A549 (cell line): ENCODE measurements at regions not wholly inside any gene's neighbourhood (a gene's known extent, or its start where the extent isn't known, plus 50 kb on each side); places are given as distances from the start of the nearest gene placed in this dataset.

Source experiments
- ATAC-seq, 2 experiments: fragments of 200-7000 bp in 1 of 2; fragments of >200 bp in 1 of 2; cut with Nextera tagmentation in 1 of 2; cut with Tn5 transposase in 1 of 2; 3 replicates each; pipeline versions ENCODE4 v1.8.0 to v1.9.1; 2018 to 2020; ENCODE audit warnings: mild to moderate bottlenecking in 1 of 2, moderate library complexity in 1 of 2
- CTCF ChIA-PET: fragments of 300-600 bp; sonication (Branson Sonifier 250); formaldehyde crosslinking; extraction: SDS; loops from one replicate; lab custom pipeline; 2021; ENCODE audit warnings: antibody characterized with exemption, inconsistent platforms; lab: Yijun Ruan, JAX
- POLR2A ChIA-PET: fragments of 350-600 bp; formaldehyde crosslinking; extraction: SDS; loops from one replicate; lab custom pipeline; 2021; ENCODE audit warnings: antibody characterized with exemption, inconsistent platforms; lab: Yijun Ruan, JAX
- DNase-seq, 2 experiments: peaks; one replicate each; pipeline versions ENCODE4 v3.0.0 to v3.0.0-alpha.2; 2011 to 2016; ENCODE audit warnings: low read depth in 1 of 2, low spot score in 1 of 2
- FAIRE-seq: peaks from 2 replicates; lab custom pipeline; 2011; peaks lifted over from hg19 to GRCh38; lab: Jason Lieb, UNC
- H3K27ac ChIP-seq, 2 experiments: fragments of >200 bp; sonication (Bioruptor Twin); formaldehyde crosslinking; 3 replicates each; pipeline ENCODE4 v1.5.1; 2016 to 2017
- H3K4me1 ChIP-seq: fragments of >200 bp; sonication (Bioruptor Twin); formaldehyde crosslinking; 3 replicates; pipeline ENCODE4 v1.6.1; 2016
- H3K4me2 ChIP-seq: fragments of >200 bp; sonication (Bioruptor Twin); formaldehyde crosslinking; 3 replicates; pipeline ENCODE4 v1.6.1; 2016
- H3K4me3 ChIP-seq: fragments of >200 bp; sonication (Bioruptor Twin); formaldehyde crosslinking; 3 replicates; pipeline ENCODE4 v1.5.1; 2016
- H3K9me3 ChIP-seq: fragments of >200 bp; sonication (Bioruptor Twin); formaldehyde crosslinking; 3 replicates; pipeline ENCODE4 v1.6.1; 2016
- BHLHE40 ChIP-seq: IDR thresholded peaks from 2 replicates; pipeline ENCODE4 v1.6.1; 2012; ENCODE audit warnings: low read depth, low read length, inconsistent platforms
- CBX2 ChIP-seq: fragments of 200-600 bp; sonication (generic); IDR thresholded peaks from 2 replicates; pipeline ENCODE4 v1.6.1; 2016; ENCODE audit warnings: low read depth, mild to moderate bottlenecking, borderline replicate concordance
- CBX8 ChIP-seq: fragments of 200-600 bp; sonication (generic); IDR thresholded peaks from 2 replicates; pipeline ENCODE4 v1.6.1; 2016
- CEBPB ChIP-seq, 2 experiments: fragments of >200 bp in 1 of 2; sonication (Bioruptor Twin) in 1 of 2; formaldehyde crosslinking in 1 of 2; IDR thresholded peaks; 2 replicates each; pipeline ENCODE4 v1.6.1; 2012 to 2016
- CHD2 ChIP-seq: fragments of 150-350 bp; IDR thresholded peaks from 2 replicates; pipeline ENCODE4 v1.6.1; 2014; ENCODE audit warnings: low read length; ENCODE audit not compliant: partially characterized antibody
- EP300 ChIP-seq, 2 experiments: fragments of >200 bp; sonication (Bioruptor Twin); formaldehyde crosslinking; IDR thresholded peaks; 2 replicates in 1 of 2; 3 replicates in 1 of 2; pipeline ENCODE4 v1.6.1; 2016 to 2017
- GATA3 ChIP-seq: IDR thresholded peaks from 2 replicates; pipeline ENCODE4 v1.6.1; 2012; ENCODE audit warnings: borderline replicate concordance
- HDAC2 ChIP-seq: fragments of 200-600 bp; sonication (generic); IDR thresholded peaks from 2 replicates; pipeline ENCODE4 v1.6.1; 2016
- HEYL ChIP-seq: fragments of 250-450 bp; sonication (Bioruptor Pico); IDR thresholded peaks from 2 replicates; pipeline ENCODE4 v1.8.0; 2021; ENCODE audit warnings: mild to moderate bottlenecking, moderate library complexity
- HOXA7 ChIP-seq: fragments of 250-450 bp; sonication (Bioruptor Pico); IDR thresholded peaks from 2 replicates; pipeline ENCODE4 v1.5.0; 2020; ENCODE audit warnings: mild to moderate bottlenecking, moderate library complexity
- HOXB5 ChIP-seq: fragments of 250-450 bp; sonication (Bioruptor Pico); IDR thresholded peaks from 2 replicates; pipeline ENCODE4 v1.5.0; 2020; ENCODE audit warnings: mild to moderate bottlenecking, moderate library complexity
- KDM5A ChIP-seq: fragments of 200-600 bp; sonication (generic); IDR thresholded peaks from 2 replicates; pipeline ENCODE4 v1.6.1; 2016; ENCODE audit warnings: antibody characterized with exemption, mild to moderate bottlenecking
- MAFK ChIP-seq: fragments of 450-650 bp; IDR thresholded peaks from 2 replicates; pipeline ENCODE4 v1.6.1; 2014; ENCODE audit not compliant: partially characterized antibody
- NPAS2 ChIP-seq: fragments of 250-450 bp; sonication (Bioruptor Pico); IDR thresholded peaks from 2 replicates; pipeline ENCODE4 v1.8.0; 2022; ENCODE audit warnings: mild to moderate bottlenecking, moderate library complexity, borderline replicate concordance
- NR3C1 ChIP-seq: fragments of >200 bp; sonication (Bioruptor Twin); formaldehyde crosslinking; IDR thresholded peaks from 3 replicates; pipeline ENCODE4 v1.6.1; 2017
- RAD21 ChIP-seq, 2 experiments: fragments of >200 bp in 1 of 2; sonication (Bioruptor Twin) in 1 of 2; formaldehyde crosslinking in 1 of 2; IDR thresholded peaks in 1 of 2; conservative IDR thresholded peaks in 1 of 2; 2 replicates in 1 of 2; 3 replicates in 1 of 2; pipeline ENCODE4 v1.6.1; 2012 to 2018; ENCODE audit warnings: inconsistent platforms in 1 of 2
- RARB ChIP-seq: fragments of 250-450 bp; sonication (Bioruptor Pico); IDR thresholded peaks from 2 replicates; pipeline ENCODE4 v1.8.0; 2021; ENCODE audit warnings: mild to moderate bottlenecking, moderate library complexity
- RCOR1 ChIP-seq: fragments of 150-350 bp; IDR thresholded peaks from 2 replicates; pipeline ENCODE4 v1.6.1; 2014; ENCODE audit warnings: antibody characterized with exemption, low read length, low read depth
- RFX5 ChIP-seq: fragments of 450-650 bp; IDR thresholded peaks from 2 replicates; pipeline ENCODE4 v1.7.1; 2014; ENCODE audit warnings: antibody characterized with exemption, mild to moderate bottlenecking, moderate library complexity
- SMC3 ChIP-seq: fragments of >200 bp; sonication (Bioruptor Twin); formaldehyde crosslinking; IDR thresholded peaks from 3 replicates; pipeline ENCODE4 v1.6.1; 2018; ENCODE audit warnings: inconsistent platforms
- ZFP36 ChIP-seq: fragments of 450-650 bp; IDR thresholded peaks from 2 replicates; pipeline ENCODE4 v1.6.1; 2014; ENCODE audit warnings: borderline replicate concordance; ENCODE audit not compliant: partially characterized antibody
- ZSCAN20 ChIP-seq: fragments of 250-450 bp; sonication (Bioruptor Pico); IDR thresholded peaks from 2 replicates; pipeline ENCODE4 v1.8.0; 2022; ENCODE audit warnings: mild to moderate bottlenecking, moderate library complexity
- WGBS: methylation state at CpG from one replicate; pipeline ENCODE4 v1.1.6; 2017; ENCODE audit errors: missing lambda C conversion rate; 5-methylcytosine and 5-hydroxymethylcytosine counted together
- TF ChIP-seq, protein P1 (sequence below): fragments of 200-600 bp; sonication (generic); IDR thresholded peaks from 2 replicates; pipeline ENCODE4 v1.6.1; 2016; ENCODE audit warnings: antibody characterized with exemption, mild to moderate bottlenecking, moderate library complexity
- TF ChIP-seq, protein P2 (sequence below): fragments of 150-350 bp; IDR thresholded peaks from 2 replicates; pipeline ENCODE4 v1.6.1; 2014; ENCODE audit warnings: low read depth, mild to moderate bottlenecking, low read length
- TF ChIP-seq, protein P3 (sequence below): fragments of >200 bp; sonication (Bioruptor Twin); formaldehyde crosslinking; IDR thresholded peaks from 2 replicates; pipeline ENCODE4 v1.6.1; 2016
- TF ChIP-seq, protein P4 (sequence below): fragments of 450-650 bp; IDR thresholded peaks from 2 replicates; pipeline ENCODE4 v1.6.1; 2014; ENCODE audit warnings: antibody characterized with exemption
- TF ChIP-seq, protein P5 (sequence below): fragments of >200 bp; sonication (Bioruptor Twin); formaldehyde crosslinking; IDR thresholded peaks from 3 replicates; pipeline ENCODE4 v1.6.1; 2016
- TF ChIP-seq, protein P6 (sequence below): fragments of 250-450 bp; sonication (Bioruptor Pico); IDR thresholded peaks from 2 replicates; pipeline ENCODE4 v1.5.0; 2021; ENCODE audit warnings: mild to moderate bottlenecking, moderate library complexity, borderline replicate concordance

DNA sequence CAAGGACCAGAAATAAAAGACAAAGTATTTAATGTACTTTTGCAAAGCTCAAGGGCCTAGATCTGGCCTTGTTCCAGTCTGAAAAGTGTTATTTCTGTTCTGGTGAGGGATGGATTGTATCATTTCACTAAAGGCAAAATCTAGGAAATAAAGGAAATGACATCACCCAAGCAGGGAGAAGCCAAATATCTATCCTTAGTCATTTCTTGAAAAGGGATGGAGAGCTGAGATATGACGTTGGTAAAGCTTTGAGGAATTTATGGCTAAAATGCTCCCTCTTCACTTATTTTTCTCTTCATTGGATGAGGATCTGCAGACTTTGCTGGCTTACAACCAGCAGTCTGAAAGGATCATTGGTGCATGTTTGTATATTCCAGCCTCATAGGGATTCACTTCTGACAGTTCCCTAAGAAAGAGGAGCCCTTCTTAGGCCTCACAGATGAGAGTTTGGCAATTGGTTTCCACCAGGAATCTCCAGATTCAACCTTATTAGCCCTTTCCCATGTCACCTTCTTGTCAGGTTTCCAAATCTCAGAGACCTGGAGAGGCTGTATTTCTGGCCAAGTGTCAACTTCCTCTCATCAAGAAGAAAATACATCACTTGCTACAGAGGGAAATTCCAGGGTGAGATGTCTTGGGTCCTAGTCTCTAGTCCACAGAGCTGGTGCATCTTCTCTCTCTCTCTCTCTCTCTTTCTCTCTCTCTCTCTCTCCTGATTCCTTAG lies 93.7 kb upstream of the BOC start:
- WGBS = 39% methylated on average over 1 of the region's 1 CpG
- Histone ChIP-seq H3K27ac (0 out of 6 replicates have a peak overlapping the region, but pooled peaks of 1 of the 2 experiments have one; percentile 25), H3K4me1 (no peaks in the 10 kb centered on the region), H3K9me3 (no peaks in the 10 kb centered on the region), H3K4me3 (no peak overlapping the region), H3K4me2 (no peak overlapping the region)
- TF ChIP-seq SMC3 (no peak), CBX8 (no peak), HEYL (no peak), EP300 (IDR thresholded peaks at IDR 0.05) (no peak), CEBPB (IDR thresholded peaks at IDR 0.05) (no peak), MAFK (no peak), ZFP36 (no peak), HDAC2 (no peak), CBX2 (no peak), CHD2 (no peak), NR3C1 (no peak), HOXA7 (CRISPR knock-in tag) (no peak), KDM5A (no peak), RAD21 (conservative IDR thresholded peaks at IDR 0.05 in 1 of 2, IDR thresholded peaks at IDR 0.05 in 1 of 2) (no peak), NPAS2 (CRISPR knock-in tag) (no peak), RCOR1 (no peak), ZSCAN20 (CRISPR knock-in tag) (no peak), BHLHE40 (no peak)
- TF ChIP-seq, protein P1, sequence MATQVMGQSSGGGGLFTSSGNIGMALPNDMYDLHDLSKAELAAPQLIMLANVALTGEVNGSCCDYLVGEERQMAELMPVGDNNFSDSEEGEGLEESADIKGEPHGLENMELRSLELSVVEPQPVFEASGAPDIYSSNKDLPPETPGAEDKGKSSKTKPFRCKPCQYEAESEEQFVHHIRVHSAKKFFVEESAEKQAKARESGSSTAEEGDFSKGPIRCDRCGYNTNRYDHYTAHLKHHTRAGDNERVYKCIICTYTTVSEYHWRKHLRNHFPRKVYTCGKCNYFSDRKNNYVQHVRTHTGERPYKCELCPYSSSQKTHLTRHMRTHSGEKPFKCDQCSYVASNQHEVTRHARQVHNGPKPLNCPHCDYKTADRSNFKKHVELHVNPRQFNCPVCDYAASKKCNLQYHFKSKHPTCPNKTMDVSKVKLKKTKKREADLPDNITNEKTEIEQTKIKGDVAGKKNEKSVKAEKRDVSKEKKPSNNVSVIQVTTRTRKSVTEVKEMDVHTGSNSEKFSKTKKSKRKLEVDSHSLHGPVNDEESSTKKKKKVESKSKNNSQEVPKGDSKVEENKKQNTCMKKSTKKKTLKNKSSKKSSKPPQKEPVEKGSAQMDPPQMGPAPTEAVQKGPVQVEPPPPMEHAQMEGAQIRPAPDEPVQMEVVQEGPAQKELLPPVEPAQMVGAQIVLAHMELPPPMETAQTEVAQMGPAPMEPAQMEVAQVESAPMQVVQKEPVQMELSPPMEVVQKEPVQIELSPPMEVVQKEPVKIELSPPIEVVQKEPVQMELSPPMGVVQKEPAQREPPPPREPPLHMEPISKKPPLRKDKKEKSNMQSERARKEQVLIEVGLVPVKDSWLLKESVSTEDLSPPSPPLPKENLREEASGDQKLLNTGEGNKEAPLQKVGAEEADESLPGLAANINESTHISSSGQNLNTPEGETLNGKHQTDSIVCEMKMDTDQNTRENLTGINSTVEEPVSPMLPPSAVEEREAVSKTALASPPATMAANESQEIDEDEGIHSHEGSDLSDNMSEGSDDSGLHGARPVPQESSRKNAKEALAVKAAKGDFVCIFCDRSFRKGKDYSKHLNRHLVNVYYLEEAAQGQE = no peak
- TF ChIP-seq, protein P2, sequence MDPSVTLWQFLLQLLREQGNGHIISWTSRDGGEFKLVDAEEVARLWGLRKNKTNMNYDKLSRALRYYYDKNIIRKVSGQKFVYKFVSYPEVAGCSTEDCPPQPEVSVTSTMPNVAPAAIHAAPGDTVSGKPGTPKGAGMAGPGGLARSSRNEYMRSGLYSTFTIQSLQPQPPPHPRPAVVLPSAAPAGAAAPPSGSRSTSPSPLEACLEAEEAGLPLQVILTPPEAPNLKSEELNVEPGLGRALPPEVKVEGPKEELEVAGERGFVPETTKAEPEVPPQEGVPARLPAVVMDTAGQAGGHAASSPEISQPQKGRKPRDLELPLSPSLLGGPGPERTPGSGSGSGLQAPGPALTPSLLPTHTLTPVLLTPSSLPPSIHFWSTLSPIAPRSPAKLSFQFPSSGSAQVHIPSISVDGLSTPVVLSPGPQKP = no peak
- CTCF ChIA-PET = interaction anchor here (1.4 kb wide), 1 partner anchor 171 kb away, joined by 9 read pairs; no protein-coding TSS in a partner anchor
- FAIRE-seq (no peak), ATAC-seq (no peak), DNase-seq (no peak)
- POLR2A ChIA-PET = no interaction called here

DNA sequence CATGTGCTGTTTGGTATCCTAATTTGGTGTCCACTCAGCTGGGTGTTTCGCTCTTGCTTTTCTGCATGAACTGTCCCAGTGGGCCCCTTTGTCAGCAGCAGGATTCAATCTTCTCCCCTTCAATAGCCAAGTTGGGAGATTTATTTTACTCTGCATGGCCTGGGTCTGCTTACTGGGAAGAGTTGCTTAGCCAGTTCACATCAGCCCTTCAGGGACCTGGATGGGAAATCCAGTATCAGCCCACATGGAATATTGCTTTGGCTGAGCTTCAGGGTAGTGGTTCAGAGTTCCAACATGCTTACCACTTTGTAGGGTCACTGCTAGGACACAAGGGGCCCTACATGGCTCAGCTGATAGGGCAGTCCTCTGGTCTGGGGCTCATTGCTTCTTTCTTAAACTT lies 93.0 kb upstream of the BOC start:
- Histone ChIP-seq H3K9me3 (no peaks in the 10 kb centered on the region), H3K4me3 (no peak overlapping the region), H3K4me1 (no peaks in the 10 kb centered on the region), H3K27ac (0 out of 6 replicates have a peak overlapping the region, but pooled peaks of 1 of the 2 experiments have one; percentile 17), H3K4me2 (no peak overlapping the region)
- no peak for ATAC-seq
- DNase-seq = no peak
- 83% methylated on average over 1 of the region's 1 CpG for WGBS
- FAIRE-seq = no peak
- CTCF ChIA-PET = interaction anchor here (1.4 kb wide), 1 partner anchor 171 kb away, joined by 9 read pairs; no protein-coding TSS in a partner anchor
- POLR2A ChIA-PET = no interaction called here
- TF ChIP-seq RAD21 (conservative IDR thresholded peaks at IDR 0.05 in 1 of 2, IDR thresholded peaks at IDR 0.05 in 1 of 2) = no peak
- TF ChIP-seq BHLHE40 = no peak
- no peak for TF ChIP-seq CHD2
- TF ChIP-seq, protein P3, sequence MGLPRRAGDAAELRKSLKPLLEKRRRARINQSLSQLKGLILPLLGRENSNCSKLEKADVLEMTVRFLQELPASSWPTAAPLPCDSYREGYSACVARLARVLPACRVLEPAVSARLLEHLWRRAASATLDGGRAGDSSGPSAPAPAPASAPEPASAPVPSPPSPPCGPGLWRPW = no peak
- no peak for TF ChIP-seq HOXB5
- no peak for TF ChIP-seq RFX5
- TF ChIP-seq, protein P4, sequence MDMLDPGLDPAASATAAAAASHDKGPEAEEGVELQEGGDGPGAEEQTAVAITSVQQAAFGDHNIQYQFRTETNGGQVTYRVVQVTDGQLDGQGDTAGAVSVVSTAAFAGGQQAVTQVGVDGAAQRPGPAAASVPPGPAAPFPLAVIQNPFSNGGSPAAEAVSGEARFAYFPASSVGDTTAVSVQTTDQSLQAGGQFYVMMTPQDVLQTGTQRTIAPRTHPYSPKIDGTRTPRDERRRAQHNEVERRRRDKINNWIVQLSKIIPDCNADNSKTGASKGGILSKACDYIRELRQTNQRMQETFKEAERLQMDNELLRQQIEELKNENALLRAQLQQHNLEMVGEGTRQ = no peak
- TF ChIP-seq HEYL = no peak
- TF ChIP-seq, protein P5, sequence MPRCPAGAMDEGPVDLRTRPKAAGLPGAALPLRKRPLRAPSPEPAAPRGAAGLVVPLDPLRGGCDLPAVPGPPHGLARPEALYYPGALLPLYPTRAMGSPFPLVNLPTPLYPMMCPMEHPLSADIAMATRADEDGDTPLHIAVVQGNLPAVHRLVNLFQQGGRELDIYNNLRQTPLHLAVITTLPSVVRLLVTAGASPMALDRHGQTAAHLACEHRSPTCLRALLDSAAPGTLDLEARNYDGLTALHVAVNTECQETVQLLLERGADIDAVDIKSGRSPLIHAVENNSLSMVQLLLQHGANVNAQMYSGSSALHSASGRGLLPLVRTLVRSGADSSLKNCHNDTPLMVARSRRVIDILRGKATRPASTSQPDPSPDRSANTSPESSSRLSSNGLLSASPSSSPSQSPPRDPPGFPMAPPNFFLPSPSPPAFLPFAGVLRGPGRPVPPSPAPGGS = no peak
- TF ChIP-seq RARB (CRISPR knock-in tag) = no peak
- TF ChIP-seq, protein P6, sequence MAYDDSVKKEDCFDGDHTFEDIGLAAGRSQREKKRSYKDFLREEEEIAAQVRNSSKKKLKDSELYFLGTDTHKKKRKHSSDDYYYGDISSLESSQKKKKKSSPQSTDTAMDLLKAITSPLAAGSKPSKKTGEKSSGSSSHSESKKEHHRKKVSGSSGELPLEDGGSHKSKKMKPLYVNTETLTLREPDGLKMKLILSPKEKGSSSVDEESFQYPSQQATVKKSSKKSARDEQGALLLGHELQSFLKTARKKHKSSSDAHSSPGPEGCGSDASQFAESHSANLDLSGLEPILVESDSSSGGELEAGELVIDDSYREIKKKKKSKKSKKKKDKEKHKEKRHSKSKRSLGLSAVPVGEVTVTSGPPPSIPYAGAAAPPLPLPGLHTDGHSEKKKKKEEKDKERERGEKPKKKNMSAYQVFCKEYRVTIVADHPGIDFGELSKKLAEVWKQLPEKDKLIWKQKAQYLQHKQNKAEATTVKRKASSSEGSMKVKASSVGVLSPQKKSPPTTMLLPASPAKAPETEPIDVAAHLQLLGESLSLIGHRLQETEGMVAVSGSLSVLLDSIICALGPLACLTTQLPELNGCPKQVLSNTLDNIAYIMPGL (CRISPR knock-in tag) = no peak
- TF ChIP-seq GATA3 = no peak
